ENCODE measurements at regions not wholly inside any gene's neighbourhood (a gene's known extent, or its start where the extent isn't known, plus 50 kb on each side); places are given as distances from the start of the nearest gene placed in this dataset.

DNA sequence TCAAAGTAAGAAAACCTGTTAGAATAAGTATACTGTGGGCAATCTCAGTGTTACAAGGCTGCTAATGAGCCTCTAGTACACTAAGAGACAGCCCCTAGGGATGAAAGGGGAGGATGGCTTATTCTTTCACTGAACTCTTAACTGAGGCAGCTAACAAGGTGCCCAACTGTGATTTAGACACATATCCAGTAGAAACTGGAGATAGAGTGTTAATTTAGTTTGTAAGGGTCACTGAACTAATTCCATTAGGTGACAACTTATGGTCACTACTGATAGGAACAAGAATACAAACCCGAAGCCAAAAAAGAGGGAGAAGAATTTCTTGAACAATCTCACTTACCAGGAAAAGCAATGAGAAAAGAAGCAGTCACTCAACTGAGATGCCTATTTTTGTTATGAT, 1010.6 kb downstream of the PCDH9 start:
- POLR2A ChIA-PET: no interaction called here
- ATAC-seq: no peak

More for the DNA sequence above, 1010.6 kb downstream of the PCDH9 start:
- no peak overlapping the region for H3K27ac ChIP-seq (ENCODE audit: extremely low read length, insufficient read depth, low read length)
- no peak overlapping the region for H2AFZ ChIP-seq (ENCODE audit: low read length)
- H4K20me1 ChIP-seq (ENCODE audit: insufficient read depth, low read length): no peaks in the 10 kb centered on the region
- H3K9me3 ChIP-seq (ENCODE audit: low read length): peaks cover 37% of the 10 kb centered on the region
- H3K79me2 ChIP-seq (ENCODE audit: insufficient read depth, low read length): no peaks in the 10 kb centered on the region
- H3K9ac ChIP-seq (ENCODE audit: insufficient read depth, low read depth, low read length): no peak overlapping the region
- no peak for TF ChIP-seq ZNF512B (CRISPR knock-in tag; IDR thresholded peaks at IDR 0.05; ENCODE audit: borderline replicate concordance)
- no peak for TF ChIP-seq PHF8 (CRISPR knock-in tag; IDR thresholded peaks at IDR 0.05)
- TF ChIP-seq MAFF (IDR thresholded peaks at IDR 0.05; ENCODE audit: low read depth, low read length): no peak
- no peak for TF ChIP-seq ELF3 (CRISPR knock-in tag; IDR thresholded peaks at IDR 0.05)
- no peak for TF ChIP-seq CENPX (CRISPR knock-in tag; IDR thresholded peaks at IDR 0.05)
- no peak for TF ChIP-seq ZNF160 (CRISPR knock-in tag; IDR thresholded peaks at IDR 0.05)
- no peak for TF ChIP-seq ZFP62 (CRISPR knock-in tag; IDR thresholded peaks at IDR 0.05)
- TF ChIP-seq FOXK2 (IDR thresholded peaks at IDR 0.05): no peak
- TF ChIP-seq, protein P1, sequence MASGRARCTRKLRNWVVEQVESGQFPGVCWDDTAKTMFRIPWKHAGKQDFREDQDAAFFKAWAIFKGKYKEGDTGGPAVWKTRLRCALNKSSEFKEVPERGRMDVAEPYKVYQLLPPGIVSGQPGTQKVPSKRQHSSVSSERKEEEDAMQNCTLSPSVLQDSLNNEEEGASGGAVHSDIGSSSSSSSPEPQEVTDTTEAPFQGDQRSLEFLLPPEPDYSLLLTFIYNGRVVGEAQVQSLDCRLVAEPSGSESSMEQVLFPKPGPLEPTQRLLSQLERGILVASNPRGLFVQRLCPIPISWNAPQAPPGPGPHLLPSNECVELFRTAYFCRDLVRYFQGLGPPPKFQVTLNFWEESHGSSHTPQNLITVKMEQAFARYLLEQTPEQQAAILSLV (CRISPR knock-in tag; IDR thresholded peaks at IDR 0.05; ENCODE audit: borderline replicate concordance): no peak
- TF ChIP-seq MBNL3 (CRISPR knock-in tag; conservative IDR thresholded peaks at IDR 0.05): no peak
- TF ChIP-seq PITX1 (CRISPR knock-in tag; IDR thresholded peaks at IDR 0.05): no peak
- TF ChIP-seq ZNF761 (CRISPR knock-in tag; conservative IDR thresholded peaks at IDR 0.05): no peak
- no peak for TF ChIP-seq ZNF446 (CRISPR knock-in tag; IDR thresholded peaks at IDR 0.05)
- TF ChIP-seq, protein P2, sequence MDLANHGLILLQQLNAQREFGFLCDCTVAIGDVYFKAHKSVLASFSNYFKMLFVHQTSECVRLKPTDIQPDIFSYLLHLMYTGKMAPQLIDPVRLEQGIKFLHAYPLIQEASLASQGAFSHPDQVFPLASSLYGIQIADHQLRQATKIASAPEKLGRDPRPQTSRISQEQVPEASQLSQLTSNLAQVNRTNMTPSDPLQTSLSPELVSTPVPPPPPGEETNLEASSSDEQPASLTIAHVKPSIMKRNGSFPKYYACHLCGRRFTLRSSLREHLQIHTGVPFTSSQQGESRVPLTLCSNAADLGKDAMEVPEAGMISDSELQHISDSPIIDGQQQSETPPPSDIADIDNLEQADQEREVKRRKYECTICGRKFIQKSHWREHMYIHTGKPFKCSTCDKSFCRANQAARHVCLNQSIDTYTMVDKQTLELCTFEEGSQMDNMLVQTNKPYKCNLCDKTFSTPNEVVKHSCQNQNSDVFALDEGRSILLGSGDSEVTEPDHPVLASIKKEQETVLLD (CRISPR knock-in tag; IDR thresholded peaks at IDR 0.05; ENCODE audit: low read depth): no peak
- TF ChIP-seq ZNF235 (CRISPR knock-in tag; IDR thresholded peaks at IDR 0.05; ENCODE audit: borderline replicate concordance): no peak
- no peak for TF ChIP-seq ZNF33A (CRISPR knock-in tag; IDR thresholded peaks at IDR 0.05; ENCODE audit: borderline replicate concordance)
- H3K4me1 ChIP-seq (ENCODE audit: insufficient read depth, low read length): no peaks in the 10 kb centered on the region
- DNase-seq (ENCODE audit: low spot score) (no peak), FAIRE-seq (no peak)
- no peak overlapping the region for H3K4me2 ChIP-seq (ENCODE audit: low read depth, low read length)
- WGBS (ENCODE audit: low lambda C conversion rate): 0% methylated on average over 1 of the region's 1 CpG
- no peak overlapping the region for H3K4me3 ChIP-seq (replicated peaks in 1 of 3; ENCODE audit: insufficient read depth in 1 of 3, low read depth in 2 of 3, low read length in 3 of 3)
- intact Hi-C loops (cut with micrococcal nuclease; ENCODE audit: unreplicated experiment): no loop called here
- in situ Hi-C loops (cut with HindIII; ENCODE audit: extremely low pct_ligation_motif_present, low pct_unique_long_range_greater_than_20kb): no loop called here
- H3K36me3 ChIP-seq (replicated peaks in 1 of 2; ENCODE audit: control insufficient read depth in 1 of 2, insufficient read depth in 2 of 2, low read length in 2 of 2): no peaks in the 10 kb centered on the region
- no peaks in the 10 kb centered on the region for H3K27me3 ChIP-seq (ENCODE audit: control insufficient read depth in 1 of 2, insufficient read depth in 2 of 2, low read length in 2 of 2)
- no TSS peak for BruUV-seq (replicated peaks)
- CTCF ChIA-PET (ENCODE audit: low intra/inter-chr PET ratio, low total read pairs): no interaction called here
